B cell (primary cell): ENCODE measurements at regions not wholly inside any gene's neighbourhood (a gene's known extent, or its start where the extent isn't known, plus 50 kb on each side); places are given as distances from the start of the nearest gene placed in this dataset.

Source experiments
- CTCF ChIP-seq: fragments of 200-600 bp; IDR thresholded peaks from one replicate; pipeline ENCODE4 v1.8.0; 2022; ENCODE audit warnings: antibody characterized with exemption, mild to moderate bottlenecking
- EZH2 ChIP-seq: IDR thresholded peaks from 2 replicates; pipeline ENCODE4 v1.6.1; 2012; ENCODE audit warnings: borderline replicate concordance, low read depth, mild to moderate bottlenecking, moderate library complexity, low read length; ENCODE audit not compliant: insufficient read depth, poor library complexity, severe bottlenecking

- no peak for TF ChIP-seq CTCF
- no peak for TF ChIP-seq EZH2
Observed at GRCh38 chr5:116964438-116964837, 389.8 kb upstream of the SEMA6A start.
